ENCODE measurements at regions not wholly inside any gene's neighbourhood (a gene's known extent, or its start where the extent isn't known, plus 50 kb on each side); places are given as distances from the start of the nearest gene placed in this dataset.

DNA sequence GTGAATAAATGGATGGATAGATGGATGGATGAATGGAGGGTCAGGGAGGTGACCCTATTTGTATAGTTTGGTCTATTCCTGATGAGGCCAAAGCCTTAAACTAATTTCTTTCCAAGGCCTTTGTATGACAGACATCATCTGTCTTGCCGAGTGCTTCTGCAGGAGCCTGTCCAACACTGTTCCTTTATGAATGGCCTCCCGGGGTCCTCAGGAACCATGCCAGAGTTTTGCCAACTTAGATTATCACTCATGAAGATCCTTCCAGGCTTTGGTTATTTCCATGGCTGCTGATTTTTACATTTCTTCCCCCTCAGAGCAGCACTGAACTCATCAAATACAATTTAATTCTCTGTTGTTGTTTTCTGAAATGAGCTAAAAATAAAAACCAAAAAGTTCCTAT is 133.0 kb upstream of the SOX2 start:
- H3K4me3 ChIP-seq (ENCODE audit: low read depth, low read length) = no peak overlapping the region
- no peak for DNase-seq (ENCODE audit: low read depth)
- TF ChIP-seq, protein P1, sequence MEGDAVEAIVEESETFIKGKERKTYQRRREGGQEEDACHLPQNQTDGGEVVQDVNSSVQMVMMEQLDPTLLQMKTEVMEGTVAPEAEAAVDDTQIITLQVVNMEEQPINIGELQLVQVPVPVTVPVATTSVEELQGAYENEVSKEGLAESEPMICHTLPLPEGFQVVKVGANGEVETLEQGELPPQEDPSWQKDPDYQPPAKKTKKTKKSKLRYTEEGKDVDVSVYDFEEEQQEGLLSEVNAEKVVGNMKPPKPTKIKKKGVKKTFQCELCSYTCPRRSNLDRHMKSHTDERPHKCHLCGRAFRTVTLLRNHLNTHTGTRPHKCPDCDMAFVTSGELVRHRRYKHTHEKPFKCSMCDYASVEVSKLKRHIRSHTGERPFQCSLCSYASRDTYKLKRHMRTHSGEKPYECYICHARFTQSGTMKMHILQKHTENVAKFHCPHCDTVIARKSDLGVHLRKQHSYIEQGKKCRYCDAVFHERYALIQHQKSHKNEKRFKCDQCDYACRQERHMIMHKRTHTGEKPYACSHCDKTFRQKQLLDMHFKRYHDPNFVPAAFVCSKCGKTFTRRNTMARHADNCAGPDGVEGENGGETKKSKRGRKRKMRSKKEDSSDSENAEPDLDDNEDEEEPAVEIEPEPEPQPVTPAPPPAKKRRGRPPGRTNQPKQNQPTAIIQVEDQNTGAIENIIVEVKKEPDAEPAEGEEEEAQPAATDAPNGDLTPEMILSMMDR (conservative IDR thresholded peaks at IDR 0.05; ENCODE audit: low read depth, low read length) = no peak

DNA sequence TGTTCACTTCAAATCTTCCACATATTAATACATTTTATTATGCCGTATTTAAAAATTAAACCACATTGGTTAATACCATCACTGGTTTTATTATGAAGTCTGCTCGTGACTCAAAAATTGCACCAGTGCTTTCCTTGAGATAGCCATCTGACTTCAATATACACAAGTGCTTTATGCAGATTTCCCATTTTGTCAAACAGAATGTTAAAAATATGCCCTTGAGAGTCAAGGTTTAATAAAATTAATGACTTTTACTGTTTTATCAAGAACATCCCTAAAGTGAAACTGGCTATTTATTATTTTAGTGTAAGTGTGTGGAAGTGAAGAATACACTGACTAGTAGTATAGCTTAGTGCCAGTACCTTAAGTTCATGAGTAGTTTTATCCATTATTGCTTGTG is 139.3 kb upstream of the SOX2 start:
- H3K4me3 ChIP-seq (ENCODE audit: low read depth, low read length) = no peak overlapping the region
- TF ChIP-seq, protein P1 (conservative IDR thresholded peaks at IDR 0.05; ENCODE audit: low read depth, low read length) = no peak
- DNase-seq (ENCODE audit: low read depth) = no peak

DNA sequence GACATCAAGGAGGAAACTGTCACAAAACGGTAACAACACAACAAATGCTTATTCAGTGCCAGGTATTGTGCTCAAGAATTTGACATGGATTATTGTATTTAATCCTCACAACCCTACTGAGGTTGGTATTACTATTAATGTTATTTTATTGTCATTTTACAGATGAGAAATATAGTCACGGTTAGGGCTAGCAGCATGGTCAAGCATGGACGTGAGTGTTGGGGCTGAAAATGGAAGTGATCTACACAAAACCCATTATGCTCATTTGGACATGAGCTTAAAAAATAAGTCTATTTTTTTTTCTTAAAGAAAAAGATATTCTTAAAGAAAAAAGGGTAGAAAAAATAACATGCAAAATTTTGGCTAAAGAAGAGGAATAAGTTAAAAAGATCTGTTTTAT is 141.3 kb upstream of the SOX2 start:
- no peak overlapping the region for H3K4me3 ChIP-seq (ENCODE audit: low read depth, low read length)
- DNase-seq (ENCODE audit: low read depth) = no peak
- TF ChIP-seq, protein P1 (conservative IDR thresholded peaks at IDR 0.05; ENCODE audit: low read depth, low read length) = no peak

DNA sequence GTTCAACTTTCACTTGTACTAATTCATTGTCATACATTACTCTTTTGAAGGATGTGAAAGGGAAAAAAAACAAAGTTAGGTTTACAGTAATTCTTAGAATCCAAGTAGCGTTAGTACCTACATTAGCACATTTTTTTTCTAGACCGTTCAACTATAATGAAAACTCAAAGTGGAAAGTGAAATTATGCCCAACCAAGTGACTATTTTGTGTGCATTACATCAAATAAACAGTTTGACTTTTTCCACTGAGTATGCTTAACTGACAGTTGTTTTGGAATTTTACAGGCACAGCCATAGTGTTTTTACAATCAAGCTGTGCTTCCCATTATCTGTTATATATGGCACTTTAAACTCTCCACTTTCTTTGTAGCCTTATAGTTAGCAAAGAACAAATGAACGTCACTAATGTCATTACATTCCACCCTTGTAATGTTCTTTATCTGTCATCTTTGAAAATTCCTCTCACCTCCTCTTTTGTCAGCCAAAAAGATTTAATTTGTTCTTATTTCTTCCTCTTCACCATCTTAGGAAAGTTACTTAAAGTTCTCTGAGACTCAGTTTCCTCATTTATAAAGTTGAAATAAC is 142.3 kb upstream of the SOX2 start:
- TF ChIP-seq, protein P1 (conservative IDR thresholded peaks at IDR 0.05; ENCODE audit: low read depth, low read length) = no peak
- no peak for DNase-seq (ENCODE audit: low read depth)
- no peak overlapping the region for H3K4me3 ChIP-seq (ENCODE audit: low read depth, low read length)

DNA sequence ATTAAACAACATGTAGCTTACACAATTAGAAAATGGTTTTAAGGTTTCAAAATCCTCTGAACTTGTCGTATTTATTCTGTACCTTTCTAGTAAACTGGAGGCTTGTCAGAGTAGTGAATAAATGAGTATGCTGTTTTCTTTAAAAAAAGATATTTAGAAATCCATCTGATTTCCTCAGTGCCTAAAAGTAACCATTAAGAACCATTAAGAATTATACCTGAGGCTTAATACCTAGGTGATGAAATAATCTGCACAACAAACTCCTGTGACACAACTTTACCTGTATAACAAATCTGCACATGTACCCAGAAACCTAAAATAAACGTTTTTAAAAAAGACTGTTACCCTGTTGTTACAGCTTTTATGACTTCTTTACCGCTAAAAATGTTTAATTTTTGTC is 143.0 kb upstream of the SOX2 start:
- DNase-seq (ENCODE audit: low read depth) = no peak
- no peak overlapping the region for H3K4me3 ChIP-seq (ENCODE audit: low read depth, low read length)
- TF ChIP-seq, protein P1 (conservative IDR thresholded peaks at IDR 0.05; ENCODE audit: low read depth, low read length) = no peak

DNA sequence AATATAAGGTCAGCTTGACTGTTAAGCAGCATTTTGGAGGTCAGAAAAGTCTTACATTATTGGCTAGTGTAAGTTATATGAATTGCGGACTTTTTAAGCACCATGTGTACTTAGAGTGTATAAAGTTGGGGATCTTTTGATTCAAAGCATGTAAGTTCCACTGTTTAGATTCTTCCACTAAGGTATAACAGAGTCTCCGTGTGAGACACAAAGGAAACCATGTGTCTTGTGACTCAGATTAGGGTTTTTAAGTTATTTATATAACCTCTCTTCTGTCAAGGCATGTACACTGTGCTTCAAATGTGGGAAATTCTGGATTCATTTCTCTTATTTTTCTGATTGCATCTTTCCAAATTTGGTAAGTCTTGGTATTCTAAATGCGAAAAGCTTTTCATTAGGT is 143.5 kb upstream of the SOX2 start:
- no peak for DNase-seq (ENCODE audit: low read depth)
- TF ChIP-seq, protein P1 (conservative IDR thresholded peaks at IDR 0.05; ENCODE audit: low read depth, low read length) = no peak
- no peak overlapping the region for H3K4me3 ChIP-seq (ENCODE audit: low read depth, low read length)

DNA sequence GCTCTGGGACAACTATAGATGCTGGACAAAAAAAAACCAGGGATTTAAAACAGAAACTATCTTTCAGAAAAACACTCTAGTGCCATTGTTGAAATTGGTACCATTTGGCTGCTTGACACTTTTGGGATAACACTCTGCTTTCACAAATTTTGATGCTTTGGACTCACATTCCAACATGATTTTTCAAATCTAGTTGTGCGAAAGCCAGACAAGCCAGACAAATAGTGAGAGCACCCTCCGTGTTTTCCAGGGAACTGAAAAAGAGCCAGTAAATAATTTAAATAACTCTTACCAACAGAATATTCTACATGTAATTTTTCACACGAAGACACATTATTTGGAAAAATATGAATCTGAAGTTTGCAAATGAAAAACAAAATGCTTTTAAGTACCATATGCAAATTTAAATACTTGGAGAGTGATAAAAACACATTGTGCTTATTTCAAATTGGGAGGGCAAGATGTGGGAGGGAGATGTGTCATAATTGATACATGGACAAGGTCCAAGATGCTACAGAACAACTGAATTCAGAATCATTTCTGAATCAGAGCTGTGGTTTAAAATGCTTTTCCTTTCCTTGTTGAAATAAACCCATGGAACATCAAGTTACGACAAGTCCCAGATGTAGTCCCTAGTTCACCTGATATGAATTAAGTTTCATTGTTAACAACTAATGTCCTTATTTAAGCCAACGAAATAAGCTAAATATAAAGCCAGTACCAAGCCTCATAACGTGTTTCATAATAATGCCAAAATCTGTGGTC is 144.2 kb upstream of the SOX2 start:
- TF ChIP-seq, protein P1 (conservative IDR thresholded peaks at IDR 0.05; ENCODE audit: low read depth, low read length) = no peak
- DNase-seq (ENCODE audit: low read depth) = no peak
- no peak overlapping the region for H3K4me3 ChIP-seq (ENCODE audit: low read depth, low read length)
